SHP77 treated with DMSO at 0.1 percent for 48 hours (cell line): ENCODE measurements at regions not wholly inside any gene's neighbourhood (a gene's known extent, or its start where the extent isn't known, plus 50 kb on each side); places are given as distances from the start of the nearest gene placed in this dataset.

ENCODE experiments used
- DNase-seq: peaks from one replicate; lab custom pipeline; 2025; lab: John Stamatoyannopoulos, UW

DNA sequence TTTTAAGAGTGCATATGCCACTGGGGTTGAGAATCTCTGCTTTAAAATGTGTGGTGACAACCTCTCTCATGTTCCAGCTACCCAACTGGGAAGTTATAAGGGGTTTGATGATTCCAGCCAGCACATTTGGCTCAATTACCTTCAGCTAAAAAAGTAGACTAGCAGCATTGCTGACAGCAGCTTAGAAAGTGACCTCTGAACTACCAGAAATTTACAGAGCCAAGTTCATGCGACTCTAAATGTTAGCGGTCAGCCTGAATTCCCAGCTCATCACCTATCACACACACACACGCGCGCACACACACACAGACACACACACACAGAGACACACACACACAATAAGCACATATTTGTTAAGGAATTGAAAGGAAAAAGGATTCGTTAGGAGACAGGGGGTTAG is 377.5 kb downstream of the TMEM167A start:
- DNase-seq = no peak

- DNase-seq = no peak
These were observed 379.2 kb downstream of the TMEM167A start for GRCh38 chr5:82698026-82698425.

DNA sequence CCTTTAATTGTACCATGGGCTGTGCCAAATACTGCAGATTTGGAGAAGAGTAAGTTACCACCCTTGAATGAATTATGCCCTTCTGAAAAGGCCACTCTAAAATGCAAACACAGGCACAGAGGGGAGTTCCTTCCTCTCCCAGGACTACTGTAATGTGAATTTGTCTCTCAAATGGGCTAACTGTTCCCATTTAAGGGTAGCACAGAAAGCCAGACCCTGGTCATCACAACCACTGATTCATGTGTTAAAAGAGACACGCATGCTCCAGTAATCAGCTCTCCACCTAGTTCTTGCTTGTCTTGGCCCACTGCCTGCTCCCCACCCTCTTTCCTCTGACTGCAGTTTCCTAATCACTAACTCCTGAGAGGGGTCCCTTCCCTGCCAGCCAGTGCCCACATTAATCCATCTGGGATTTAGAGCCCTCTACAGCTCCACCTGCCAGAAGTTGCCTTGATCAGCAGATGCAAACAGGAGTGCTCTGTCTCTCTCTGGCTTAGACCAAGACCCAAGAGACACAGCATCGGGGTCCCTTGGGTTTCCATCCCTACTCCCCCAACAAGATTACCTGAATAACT is 382.4 kb downstream of the TMEM167A start:
- DNase-seq = peak; percentile 21

GRCh38 chr5:82692826-82693225 is 384.4 kb downstream of the TMEM167A start:
- DNase-seq = no peak

GRCh38 chr5:82684659-82685058 is 392.5 kb downstream of the TMEM167A start:
- no peak for DNase-seq

DNA sequence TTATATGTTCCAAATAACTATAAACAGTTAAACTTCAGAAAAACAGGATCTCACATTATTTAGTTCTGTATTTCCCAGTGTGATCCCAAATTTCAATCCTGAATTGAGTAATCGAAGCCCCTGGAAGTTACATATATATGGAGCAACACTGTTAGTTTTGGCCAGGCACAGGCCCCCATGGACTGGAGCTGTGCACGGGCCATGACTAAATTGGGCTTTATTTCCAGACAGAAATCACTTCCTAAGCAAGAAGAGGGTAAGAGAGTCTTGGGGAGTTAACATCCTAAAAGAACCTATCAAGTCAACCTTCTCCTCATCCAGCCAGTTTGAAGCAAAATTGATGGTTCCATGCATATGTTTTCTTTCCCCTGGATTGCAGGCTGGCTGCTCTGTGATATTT is 393.0 kb downstream of the TMEM167A start:
- no peak for DNase-seq

GRCh38 chr5:82679660-82680059 is 397.5 kb downstream of the TMEM167A start:
- DNase-seq = no peak

- DNase-seq = no peak
These were observed 398.5 kb upstream of the RPS23 start for GRCh38 chr5:82676661-82677060.

DNA sequence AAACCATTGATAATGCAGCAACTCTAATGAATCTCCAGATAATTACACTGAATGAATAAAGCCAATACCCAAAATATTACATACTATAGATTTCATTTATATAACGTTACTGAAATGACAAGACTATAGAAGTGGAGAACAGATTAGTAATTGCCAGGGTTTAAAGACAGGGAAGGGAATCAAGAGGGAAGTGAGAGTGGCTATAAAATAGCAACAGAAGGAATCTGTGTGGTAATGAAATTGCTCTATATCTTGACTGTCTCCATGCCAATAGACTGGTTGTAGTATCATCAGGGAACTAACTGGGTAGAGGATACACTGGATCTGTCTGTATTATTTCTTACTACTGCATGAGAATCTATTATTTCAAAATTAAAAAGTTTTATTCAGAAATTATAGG is 396.5 kb upstream of the RPS23 start:
- DNase-seq = no peak

- DNase-seq = no peak
These were observed 395.1 kb upstream of the RPS23 start for GRCh38 chr5:82673057-82673809.

DNA sequence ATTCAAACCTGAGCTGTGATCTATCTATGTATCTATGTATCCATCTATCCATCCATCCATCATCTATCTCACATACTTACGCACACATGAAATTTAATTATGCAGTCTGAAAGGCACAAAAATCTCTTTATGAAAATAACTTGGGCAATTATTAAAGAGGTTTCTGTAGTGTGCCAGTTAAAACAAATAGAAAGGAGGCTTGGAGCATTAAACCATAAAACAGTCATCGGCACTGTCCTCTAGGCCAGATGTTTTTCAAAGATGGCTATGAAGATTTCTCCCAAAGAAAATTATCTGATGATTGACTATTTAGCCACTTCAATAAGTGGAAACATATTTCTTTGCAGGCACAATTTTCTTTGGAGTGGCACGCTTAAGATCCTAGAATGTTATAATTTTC is 392.5 kb upstream of the RPS23 start:
- DNase-seq = no peak

DNA sequence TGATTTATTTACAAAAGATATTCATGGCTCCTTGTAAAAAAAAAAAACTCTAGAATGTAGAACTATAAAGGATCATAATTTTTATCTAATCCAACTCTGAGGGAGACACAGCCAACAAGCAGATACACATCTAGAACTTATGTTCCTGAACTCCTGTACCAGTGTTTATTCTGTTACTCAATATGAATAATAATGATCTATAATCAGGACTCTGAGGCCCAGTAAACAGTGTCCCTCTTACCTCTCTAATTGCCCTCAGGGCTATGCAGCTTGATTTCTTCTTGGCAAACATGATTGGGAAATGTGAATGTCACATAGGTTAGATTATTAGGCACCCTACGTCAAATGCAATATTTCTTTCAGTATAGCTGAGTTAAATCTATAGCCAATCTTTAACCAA is 391.6 kb upstream of the RPS23 start:
- no peak for DNase-seq

DNA sequence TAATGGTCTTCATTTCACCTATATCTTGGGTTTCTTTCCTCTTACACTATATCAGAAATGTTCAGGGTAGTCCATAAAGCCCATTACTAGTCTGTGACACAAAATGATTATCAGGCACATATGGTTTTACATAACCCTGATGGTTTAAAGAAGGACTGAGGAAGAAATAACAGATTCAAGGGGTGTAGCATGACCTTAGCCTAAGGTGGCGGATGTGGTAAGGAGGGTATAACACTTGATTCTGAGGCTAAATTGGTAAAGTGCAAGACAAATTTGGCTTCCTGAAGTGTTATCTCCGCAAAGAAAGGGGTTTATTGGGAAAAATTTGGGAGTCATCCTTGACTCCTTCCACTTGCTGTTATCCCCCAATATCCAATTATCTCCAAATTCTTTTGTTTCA is 388.2 kb upstream of the RPS23 start:
- DNase-seq = no peak

GRCh38 chr5:82664732-82665131 is 386.6 kb upstream of the RPS23 start:
- peak; percentile 66 for DNase-seq

GRCh38 chr5:82663225-82663624 is 385.1 kb upstream of the RPS23 start:
- no peak for DNase-seq

DNA sequence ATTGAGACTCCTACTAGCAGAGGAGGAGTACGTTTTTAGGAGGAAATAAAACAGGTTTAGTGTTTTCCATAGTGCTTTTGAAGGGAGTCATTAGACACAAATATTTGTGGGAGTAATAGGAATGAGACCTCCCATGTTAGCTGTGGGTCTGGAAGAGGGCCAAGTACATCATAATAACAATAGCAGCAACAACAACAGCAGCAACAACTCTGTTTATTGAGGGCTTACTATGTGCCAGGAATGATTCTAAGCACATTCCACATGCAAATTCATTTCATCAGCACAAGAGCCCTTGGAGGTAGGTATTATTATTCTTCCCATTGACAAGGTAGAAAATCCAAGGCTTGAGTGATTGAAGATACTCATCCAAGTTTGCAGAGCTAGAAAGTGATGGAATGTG is 384.2 kb upstream of the RPS23 start:
- no peak for DNase-seq

DNA sequence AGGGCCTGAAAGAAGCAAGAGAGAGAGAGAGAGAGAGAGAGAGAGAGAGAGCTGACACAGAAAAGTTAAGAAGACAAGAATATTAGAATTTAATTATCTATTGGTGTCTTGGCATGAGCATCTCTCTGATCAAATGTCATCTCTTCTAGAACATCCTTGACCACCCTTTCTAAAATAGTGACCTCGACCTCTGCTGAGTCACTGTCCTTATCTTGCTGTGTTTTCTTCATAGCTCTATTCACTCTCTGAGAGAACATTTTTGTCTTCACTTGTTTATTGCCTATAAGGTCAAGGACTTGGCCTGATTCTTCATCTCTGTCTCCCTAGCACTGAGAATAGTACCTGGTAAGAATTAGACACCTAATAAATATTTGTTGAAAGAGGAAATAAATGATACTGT is 383.8 kb upstream of the RPS23 start:
- no peak for DNase-seq

DNA sequence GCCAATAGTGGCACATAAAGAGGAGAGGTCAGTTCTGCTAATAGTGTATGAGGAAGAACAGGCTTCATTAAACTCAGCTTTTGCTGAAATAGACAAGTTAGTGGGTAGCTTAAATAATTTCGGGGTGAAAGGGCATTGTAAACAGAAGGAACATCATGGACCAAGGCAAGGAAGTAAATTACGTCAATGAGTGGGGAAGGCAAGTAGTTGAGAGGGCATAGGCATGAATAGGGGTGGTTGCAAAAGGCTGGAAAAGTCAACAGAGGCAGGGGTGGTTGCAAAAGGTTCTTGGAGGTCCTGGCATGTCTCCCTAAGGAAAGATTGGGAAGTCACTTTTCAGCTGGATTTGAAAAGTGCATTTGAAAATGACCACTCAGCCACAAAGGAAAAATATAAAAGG is 383.3 kb upstream of the RPS23 start:
- no peak for DNase-seq

- no peak for DNase-seq
These were observed 381.0 kb upstream of the RPS23 start for GRCh38 chr5:82659115-82659514.

DNA sequence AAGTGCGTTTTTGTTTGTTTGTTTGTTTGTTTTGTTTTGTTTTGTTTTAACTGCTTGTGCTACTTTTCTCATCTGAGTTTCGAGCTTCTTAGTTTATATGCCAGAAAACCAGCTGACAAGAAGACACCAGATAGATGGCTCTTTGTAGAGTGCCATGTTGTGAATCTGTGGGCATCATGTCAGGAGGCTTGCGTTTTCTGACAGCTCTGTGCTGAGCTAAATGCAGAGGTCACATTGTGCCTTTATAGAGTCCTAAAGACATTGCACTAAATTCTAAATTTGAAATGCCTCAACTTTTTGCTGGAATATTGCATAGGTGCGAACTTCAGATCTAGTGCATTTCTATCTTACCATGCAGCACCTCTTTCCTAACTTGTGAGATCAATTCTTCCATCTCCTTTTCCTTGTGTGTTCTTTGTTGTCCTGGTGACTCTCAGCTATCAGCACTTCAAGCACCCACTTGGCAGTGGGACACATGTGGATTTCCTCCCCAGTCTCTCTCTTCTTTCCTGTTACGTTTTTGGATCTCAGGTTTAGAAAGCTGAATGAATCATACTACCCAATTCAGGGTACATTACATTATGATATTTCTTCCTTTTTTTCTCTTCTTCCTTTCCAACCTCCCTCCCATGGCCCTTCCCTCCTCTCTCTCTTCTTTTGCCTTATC is 379.0 kb upstream of the RPS23 start:
- DNase-seq = no peak

DNA sequence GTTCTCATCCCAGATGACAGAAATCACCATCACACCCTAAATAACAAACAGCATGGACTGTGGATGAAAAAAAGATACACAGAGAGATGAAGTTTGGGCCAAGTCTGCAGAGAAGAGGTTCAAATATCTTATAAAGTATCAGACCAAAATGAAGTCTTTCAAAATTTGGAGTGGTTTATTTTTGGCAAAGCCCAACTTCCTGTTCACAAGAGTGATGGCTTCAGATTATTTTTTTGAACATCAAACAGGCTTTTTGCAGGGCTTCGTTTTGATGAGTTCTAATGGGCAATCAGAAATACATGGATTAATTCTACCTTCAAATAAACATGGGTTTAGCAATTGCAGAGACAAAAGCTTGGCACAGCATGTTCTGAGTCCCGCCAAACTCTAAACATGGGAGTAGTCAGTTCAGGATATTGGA is 378.2 kb upstream of the RPS23 start:
- no peak for DNase-seq

DNA sequence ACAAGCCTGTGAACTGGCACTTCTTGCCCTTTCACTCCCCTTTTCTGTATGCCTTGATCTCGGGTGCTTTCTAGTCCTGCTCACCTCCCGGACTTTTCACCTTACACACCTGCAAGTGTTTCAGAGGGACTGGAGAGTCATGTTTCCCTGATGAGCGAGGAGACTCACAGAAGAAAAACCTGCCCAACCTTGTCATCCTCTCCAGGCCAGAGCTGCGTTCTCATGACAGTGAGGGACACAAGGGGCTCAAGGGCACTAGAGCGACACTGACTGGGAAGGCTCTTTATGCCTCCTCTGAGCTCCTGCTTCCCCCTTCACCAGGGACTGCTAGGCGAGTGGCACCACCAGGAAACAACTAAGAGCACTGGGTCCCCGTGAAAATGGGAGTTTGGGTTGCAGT is 376.9 kb upstream of the RPS23 start:
- DNase-seq = no peak

- DNase-seq = no peak
These were observed 371.8 kb upstream of the RPS23 start for GRCh38 chr5:82649943-82650342.

DNA sequence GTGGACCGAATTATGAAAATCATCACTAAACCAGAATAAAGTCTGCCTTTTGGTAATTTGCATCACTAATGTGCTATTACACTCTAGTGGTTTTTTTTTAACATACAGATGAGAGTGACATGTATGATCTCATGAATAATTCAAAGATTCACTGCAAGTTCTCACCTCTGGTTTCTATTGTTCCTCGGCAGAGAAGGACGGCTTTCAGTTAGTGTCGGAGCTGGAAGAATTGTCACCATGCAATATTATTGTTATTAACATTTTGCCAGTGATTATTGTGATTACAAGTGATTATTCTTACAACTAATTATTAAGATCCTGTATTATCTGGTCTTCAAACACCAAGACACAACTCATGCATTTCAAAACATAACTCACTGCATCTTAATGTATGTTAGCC is 366.6 kb upstream of the RPS23 start:
- no peak for DNase-seq
